Jurkat, Clone E6-1 (cell line): ENCODE measurements at regions not wholly inside any gene's neighbourhood (a gene's known extent, or its start where the extent isn't known, plus 50 kb on each side); places are given as distances from the start of the nearest gene placed in this dataset.

ENCODE experiments used
- DNase-seq: peaks from one replicate; pipeline ENCODE4 v3.0.0-alpha.2; 2011; ENCODE audit warnings: low read depth, low spot score
- H3K4me3 ChIP-seq: 2 replicates; pipeline ENCODE4 v1.5.1; 2011; ENCODE audit warnings: mild to moderate bottlenecking, low read length, control low read depth, moderate library complexity

GRCh38 chr5:31052937-31053658, 140.4 kb upstream of the CDH6 start:
- H3K4me3 ChIP-seq, result no peak overlapping the region
- no peak for DNase-seq

GRCh38 chr5:31051316-31051715, 142.2 kb upstream of the CDH6 start:
- no peak overlapping the region for H3K4me3 ChIP-seq
- no peak for DNase-seq

GRCh38 chr5:31049936-31050704, 143.4 kb upstream of the CDH6 start:
- no peak for DNase-seq
- no peak overlapping the region for H3K4me3 ChIP-seq

GRCh38 chr5:31049461-31049860, 144.0 kb upstream of the CDH6 start:
- DNase-seq, result no peak
- no peak overlapping the region for H3K4me3 ChIP-seq

- H3K4me3 ChIP-seq, result no peak overlapping the region
- DNase-seq, result no peak
Observed at GRCh38 chr5:31048282-31049270, 144.9 kb upstream of the CDH6 start.

- DNase-seq, result no peak
- no peak overlapping the region for H3K4me3 ChIP-seq
Observed at GRCh38 chr5:31047621-31048020, 145.9 kb upstream of the CDH6 start.

- DNase-seq, result no peak
Observed at GRCh38 chr5:31047007-31047406, 146.5 kb upstream of the CDH6 start.

GRCh38 chr5:31036411-31036810, 157.1 kb upstream of the CDH6 start:
- DNase-seq, result no peak

More at GRCh38 chr5:31047007-31047406, 146.5 kb upstream of the CDH6 start:
- no peak overlapping the region for H3K4me3 ChIP-seq

GRCh38 chr5:31033295-31033694, 160.2 kb upstream of the CDH6 start:
- DNase-seq, result no peak
- H3K4me3 ChIP-seq, result no peak overlapping the region

More at GRCh38 chr5:31036411-31036810, 157.1 kb upstream of the CDH6 start:
- no peak overlapping the region for H3K4me3 ChIP-seq

- no peak overlapping the region for H3K4me3 ChIP-seq
- DNase-seq, result peak; percentile 6
Observed at GRCh38 chr5:31029925-31030324, 163.6 kb upstream of the CDH6 start.

GRCh38 chr5:31027721-31028120, 165.8 kb upstream of the CDH6 start:
- H3K4me3 ChIP-seq, result no peak overlapping the region
- no peak for DNase-seq

- DNase-seq, result no peak
- no peak overlapping the region for H3K4me3 ChIP-seq
Observed at GRCh38 chr5:31023105-31023504, 170.4 kb upstream of the CDH6 start.

- DNase-seq, result no peak
- no peak overlapping the region for H3K4me3 ChIP-seq
Observed at GRCh38 chr5:31021181-31021624, 172.3 kb upstream of the CDH6 start.

- DNase-seq, result no peak
- no peak overlapping the region for H3K4me3 ChIP-seq
Observed at GRCh38 chr5:31008231-31008630, 185.3 kb upstream of the CDH6 start.

GRCh38 chr5:31007672-31008071, 185.8 kb upstream of the CDH6 start:
- peak; percentile 5 for DNase-seq
- no peak overlapping the region for H3K4me3 ChIP-seq

- no peak for DNase-seq
- H3K4me3 ChIP-seq, result no peak overlapping the region
Observed at GRCh38 chr5:31000287-31000686, 193.2 kb upstream of the CDH6 start.

GRCh38 chr5:30997681-30998080, 195.8 kb upstream of the CDH6 start:
- no peak overlapping the region for H3K4me3 ChIP-seq
- no peak for DNase-seq

GRCh38 chr5:30994902-30995301, 198.6 kb upstream of the CDH6 start:
- no peak for DNase-seq
- H3K4me3 ChIP-seq, result no peak overlapping the region

- no peak overlapping the region for H3K4me3 ChIP-seq
Observed at GRCh38 chr5:30994176-30994575, 199.3 kb upstream of the CDH6 start.

More at GRCh38 chr5:30994176-30994575, 199.3 kb upstream of the CDH6 start:
- no peak for DNase-seq
